ENCODE measurements at regions not wholly inside any gene's neighbourhood (a gene's known extent, or its start where the extent isn't known, plus 50 kb on each side); places are given as distances from the start of the nearest gene placed in this dataset.

DNA sequence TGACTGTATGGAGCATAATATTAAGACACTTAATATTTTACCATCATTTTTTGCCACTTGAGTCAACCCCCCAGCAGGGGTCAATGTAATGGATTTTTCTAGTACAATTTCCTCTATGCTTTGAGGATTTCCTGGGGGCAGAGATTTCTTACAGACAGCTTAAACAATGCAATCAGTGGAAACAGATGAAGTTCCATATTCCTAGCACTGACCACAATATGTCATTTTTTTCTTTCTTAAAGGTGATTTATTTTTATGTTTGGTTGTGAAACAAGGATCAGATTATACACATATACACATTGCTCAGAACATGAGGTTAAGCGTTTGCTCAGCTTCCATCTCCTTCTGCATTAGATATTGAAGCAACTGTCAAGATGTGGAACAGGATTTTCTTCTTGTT is 82.0 kb upstream of the ID4 start:
- no peak for DNase-seq
- no peaks in the 10 kb centered on the region for H3K36me3 ChIP-seq (ENCODE audit: control insufficient read depth, insufficient read depth, low read length)
- peaks cover 18% of the 10 kb centered on the region for H3K4me1 Mint-ChIP-seq
- H3K4me1 ChIP-seq (ENCODE audit: control insufficient read depth, insufficient read depth, low read length), result no peaks in the 10 kb centered on the region
- no peaks in the 10 kb centered on the region for H3K9me3 Mint-ChIP-seq
- no peaks in the 10 kb centered on the region for H3K27me3 Mint-ChIP-seq (ENCODE audit: insufficient read depth)
- no peaks in the 10 kb centered on the region for H3K9me3 ChIP-seq (ENCODE audit: control insufficient read depth, low read length)
- WGBS, 2 experiments (ENCODE audit: insufficient coverage in 1 of 2, insufficient read length in 1 of 2), result 100% methylated on average over 1 of the region's 1 CpG; no CpG with 5 or more reads in 1 of the 2 experiments
- no peak overlapping the region for H3K9ac ChIP-seq (ENCODE audit: extremely low read depth, low read length, poor library complexity, severe bottlenecking)
- no peak for TF ChIP-seq CTCF (conservative IDR thresholded peaks at IDR 0.05)
- no peak overlapping the region for H3K27ac ChIP-seq (ENCODE audit: low read depth, low read length)
- no peak overlapping the region for H3K4me3 Mint-ChIP-seq
- no peaks in the 10 kb centered on the region for H3K27me3 ChIP-seq (ENCODE audit: control insufficient read depth, insufficient read depth, low read length, poor library complexity, severe bottlenecking)
- no peak overlapping the region for H3K4me3 ChIP-seq (ENCODE audit: low read length)
- H3K27ac Mint-ChIP-seq, result no peak overlapping the region
- H3K36me3 Mint-ChIP-seq (ENCODE audit: low read depth), result no peaks in the 10 kb centered on the region

DNA sequence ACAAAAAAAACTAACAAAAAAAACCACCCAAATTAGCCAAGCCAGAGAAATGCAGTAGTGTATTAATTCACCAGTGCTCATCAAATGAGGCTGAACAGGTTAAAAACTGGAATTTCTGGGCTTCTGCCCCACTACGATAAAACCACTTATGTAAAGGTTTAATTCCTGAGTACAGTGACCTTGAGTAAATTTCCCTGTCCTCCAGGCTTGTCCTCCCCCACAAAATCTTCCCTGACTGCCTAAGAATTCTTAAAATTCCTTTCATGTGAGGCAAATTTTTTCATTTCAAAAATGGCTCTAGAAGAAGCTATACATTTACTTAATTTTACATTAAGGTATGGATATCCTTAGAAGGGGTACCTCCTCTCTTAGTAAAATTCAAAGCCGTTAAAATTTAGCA is 80.1 kb upstream of the ID4 start:
- DNase-seq, result no peak
- H3K9me3 Mint-ChIP-seq, result no peaks in the 10 kb centered on the region
- no peak overlapping the region for H3K4me3 Mint-ChIP-seq
- 98 to 100% methylated on average over 2 of the region's 2 CpGs for WGBS, 2 experiments (ENCODE audit: insufficient coverage in 1 of 2, insufficient read length in 1 of 2)
- H3K36me3 Mint-ChIP-seq (ENCODE audit: low read depth), result no peaks in the 10 kb centered on the region
- Histone ChIP-seq H3K27me3 (ENCODE audit: control insufficient read depth, insufficient read depth, low read length, poor library complexity, severe bottlenecking) (no peaks in the 10 kb centered on the region), H3K9me3 (ENCODE audit: control insufficient read depth, low read length) (no peaks in the 10 kb centered on the region), H3K36me3 (ENCODE audit: control insufficient read depth, insufficient read depth, low read length) (no peaks in the 10 kb centered on the region), H3K4me1 (ENCODE audit: control insufficient read depth, insufficient read depth, low read length) (no peaks in the 10 kb centered on the region), H3K4me3 (ENCODE audit: low read length) (no peak overlapping the region), H3K27ac (ENCODE audit: low read depth, low read length) (no peak overlapping the region), H3K9ac (ENCODE audit: extremely low read depth, low read length, poor library complexity, severe bottlenecking) (no peak overlapping the region)
- TF ChIP-seq CTCF (conservative IDR thresholded peaks at IDR 0.05), result no peak
- peaks cover 16% of the 10 kb centered on the region for H3K4me1 Mint-ChIP-seq
- no peak overlapping the region for H3K27ac Mint-ChIP-seq
- no peaks in the 10 kb centered on the region for H3K27me3 Mint-ChIP-seq (ENCODE audit: insufficient read depth)

DNA sequence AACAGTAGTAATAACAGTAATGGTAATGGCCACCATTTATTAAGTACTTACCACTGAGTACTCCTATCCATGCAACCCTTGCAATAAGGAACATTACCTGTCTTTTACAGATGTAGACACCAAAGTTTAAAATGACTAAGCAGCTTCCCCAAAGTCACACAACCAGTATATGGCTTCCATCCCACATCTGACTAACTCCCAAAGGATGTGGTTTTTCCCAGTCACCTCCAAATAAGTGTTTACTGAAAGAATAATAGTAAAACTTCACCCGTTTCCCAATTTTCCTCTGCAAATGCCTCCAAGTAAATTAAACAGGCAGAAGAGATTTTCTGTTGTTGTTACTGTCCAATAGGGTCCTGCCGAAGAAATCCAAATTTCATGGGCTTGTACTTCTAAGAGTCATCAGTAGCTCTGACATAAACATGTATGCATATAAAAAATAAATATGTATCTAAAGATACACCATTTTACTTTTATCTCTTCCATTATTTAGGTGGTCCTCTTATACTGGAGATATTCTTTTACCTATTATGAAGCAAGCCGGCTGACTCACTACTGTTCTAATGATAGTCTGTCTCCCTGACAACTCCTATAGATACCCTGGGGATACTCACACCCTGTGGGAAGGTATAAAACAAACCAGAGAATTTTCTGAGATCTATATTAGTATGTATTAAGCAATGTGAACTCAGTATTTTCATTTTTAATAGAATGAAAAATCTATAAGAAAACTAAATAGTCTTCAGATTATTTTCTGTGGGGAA is 77.9 kb upstream of the ID4 start:
- Mint-ChIP-seq H3K27me3 (ENCODE audit: insufficient read depth) (no peaks in the 10 kb centered on the region), H3K4me1 (peaks cover 3% of the 10 kb centered on the region), H3K27ac (no peak overlapping the region), H3K36me3 (ENCODE audit: low read depth) (peaks cover 1% of the 10 kb centered on the region), H3K9me3 (peaks cover 3% of the 10 kb centered on the region), H3K4me3 (no peak overlapping the region)
- Histone ChIP-seq H3K27ac (ENCODE audit: low read depth, low read length) (no peak overlapping the region), H3K9ac (ENCODE audit: extremely low read depth, low read length, poor library complexity, severe bottlenecking) (no peak overlapping the region), H3K9me3 (ENCODE audit: control insufficient read depth, low read length) (no peaks in the 10 kb centered on the region), H3K4me3 (ENCODE audit: low read length) (no peak overlapping the region), H3K27me3 (ENCODE audit: control insufficient read depth, insufficient read depth, low read length, poor library complexity, severe bottlenecking) (no peaks in the 10 kb centered on the region), H3K4me1 (ENCODE audit: control insufficient read depth, insufficient read depth, low read length) (no peaks in the 10 kb centered on the region), H3K36me3 (ENCODE audit: control insufficient read depth, insufficient read depth, low read length) (no peaks in the 10 kb centered on the region)
- no peak for DNase-seq
- TF ChIP-seq CTCF (conservative IDR thresholded peaks at IDR 0.05), result no peak
- WGBS, 2 experiments (ENCODE audit: insufficient coverage in 1 of 2, insufficient read length in 1 of 2), result 81% methylated on average over 3 of the region's 3 CpGs; no CpG with 5 or more reads in 1 of the 2 experiments

Measured in endodermal cell (in vitro differentiated cells).